BLaER1 treated with 17β-estradiol and CSF1 and Interleukin-3, amounts not matched to agents 10 nM and 100 nM (cell line): ENCODE measurements at regions not wholly inside any gene's neighbourhood (a gene's known extent, or its start where the extent isn't known, plus 50 kb on each side); places are given as distances from the start of the nearest gene placed in this dataset.

Experiments used
- H3K27ac ChIP-seq, 11 experiments: shearing (Covaris generic); formaldehyde crosslinking; 2 replicates each; pipeline ENCODE4 v1.8.1; 2022
- H3K27me3 ChIP-seq, 11 experiments: shearing (Covaris generic); formaldehyde crosslinking; 2 replicates each; pipeline ENCODE4 v1.8.1; 2022
- H3K36me3 ChIP-seq, 11 experiments: shearing (Covaris generic); formaldehyde crosslinking; 2 replicates each; pipeline ENCODE4 v1.8.1; 2022
- H3K4me1 ChIP-seq, 10 experiments: shearing (Covaris generic); formaldehyde crosslinking; 2 replicates each; pipeline ENCODE4 v1.8.1; 2022
- H3K4me2 ChIP-seq, 11 experiments: shearing (Covaris generic); formaldehyde crosslinking; 2 replicates each; pipeline ENCODE4 v1.8.1; 2022
- H3K4me3 ChIP-seq, 10 experiments: shearing (Covaris generic); formaldehyde crosslinking; 2 replicates each; pipeline ENCODE4 v1.8.1; 2022
- H3K9ac ChIP-seq, 11 experiments: shearing (Covaris generic); formaldehyde crosslinking; 2 replicates each; pipeline ENCODE4 v1.8.1; 2022
- H3K9me3 ChIP-seq, 11 experiments: shearing (Covaris generic); formaldehyde crosslinking; replicated peaks in 1 of 11; 2 replicates each; pipeline ENCODE4 v1.8.1; 2022
- H4K20me1 ChIP-seq, 11 experiments: shearing (Covaris generic); formaldehyde crosslinking; 2 replicates each; pipeline ENCODE4 v1.8.1; 2022
- Cebpa-rat ChIP-seq, 11 experiments: shearing (Covaris generic); IDR thresholded peaks; 2 replicates each; pipeline ENCODE4 v1.8.1; 2022

DNA sequence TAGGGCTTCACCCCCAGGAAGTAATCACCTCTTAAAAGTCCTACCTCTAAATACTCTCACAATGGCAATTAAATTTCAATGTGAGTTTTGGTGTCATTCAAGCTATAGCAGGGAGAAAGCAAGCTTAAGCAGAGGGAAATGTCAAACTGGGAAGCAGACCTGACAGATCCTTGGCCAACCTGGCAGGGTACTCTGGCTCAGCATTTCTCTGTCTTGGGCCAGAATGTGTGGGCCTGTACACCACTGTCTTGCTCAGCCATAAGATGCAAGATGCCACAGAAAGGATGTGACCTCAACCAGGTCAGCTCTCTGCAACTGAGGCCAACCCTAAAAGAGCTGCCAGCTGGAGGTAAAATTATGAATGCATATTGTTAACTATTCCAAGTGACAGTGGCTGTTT, 130.6 kb upstream of the CMC1 start:
- no peaks in the 10 kb centered on the region for H3K4me1 ChIP-seq
- no peaks in the 10 kb centered on the region for H3K27me3 ChIP-seq
- no peaks in the 10 kb centered on the region for H3K36me3 ChIP-seq
- H3K4me2 ChIP-seq = no peak overlapping the region
- peaks cover 0 to 11% (median 0%) of the 10 kb centered on the region in 11 experiments; a peak in 6 of 22 replicates for H3K9me3 ChIP-seq
- H3K27ac ChIP-seq = no peak overlapping the region
- no peak for TF ChIP-seq Cebpa-rat (IDR thresholded peaks at IDR 0.05)
- no peaks in the 10 kb centered on the region for H4K20me1 ChIP-seq
- H3K9ac ChIP-seq = no peak overlapping the region
- no peak overlapping the region for H3K4me3 ChIP-seq

DNA sequence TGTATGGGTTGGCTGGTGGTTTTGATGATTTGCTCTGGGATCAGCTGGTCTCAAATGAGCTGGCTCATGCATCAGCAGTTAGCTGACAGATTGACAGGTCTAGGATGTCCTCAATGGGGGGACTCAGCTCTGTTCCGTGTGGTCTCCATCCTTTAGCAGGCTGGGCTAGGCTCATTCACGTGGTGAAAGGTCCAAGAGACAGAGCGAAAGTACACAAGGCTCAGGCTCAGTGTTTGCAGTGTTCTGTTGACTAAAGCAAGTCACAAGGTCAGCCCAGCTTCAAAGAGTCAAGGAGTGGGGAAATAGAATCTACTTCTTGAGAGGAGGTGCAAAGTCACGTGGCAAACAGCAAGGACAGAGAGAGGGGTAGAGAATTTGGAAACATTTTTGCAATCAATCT, 126.5 kb upstream of the CMC1 start:
- Histone ChIP-seq H3K9ac (no peak overlapping the region), H3K27ac (no peak overlapping the region), H3K4me3 (no peak overlapping the region), H3K27me3 (no peaks in the 10 kb centered on the region), H3K36me3 (no peaks in the 10 kb centered on the region), H4K20me1 (no peaks in the 10 kb centered on the region), H3K9me3 (peaks cover 0 to 11% (median 0%) of the 10 kb centered on the region in 11 experiments; a peak in 5 of 22 replicates), H3K4me1 (no peaks in the 10 kb centered on the region; a peak in 1 of 20 replicates), H3K4me2 (no peak overlapping the region)
- TF ChIP-seq Cebpa-rat (IDR thresholded peaks at IDR 0.05) = no peak

DNA sequence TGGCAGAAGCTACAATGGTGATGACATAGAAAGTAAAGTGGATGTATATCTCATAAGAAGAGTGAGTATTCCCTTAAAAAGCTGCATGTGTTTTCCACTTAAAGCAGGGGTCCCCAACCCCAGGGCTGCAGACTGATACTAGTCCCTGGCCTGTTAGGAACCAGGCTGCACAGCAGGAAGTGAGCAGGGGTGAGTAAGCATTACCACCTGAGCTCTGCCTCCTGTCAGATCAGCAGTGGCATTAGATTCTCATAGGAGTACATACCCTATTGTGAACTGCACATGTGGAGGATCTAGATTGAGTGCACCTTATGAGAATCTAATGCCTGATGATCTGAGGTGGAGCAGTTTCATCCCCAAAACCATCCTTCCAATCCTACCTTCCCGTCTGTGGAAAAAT, 126.1 kb upstream of the CMC1 start:
- Histone ChIP-seq H3K4me2 (no peak overlapping the region), H3K36me3 (no peaks in the 10 kb centered on the region), H3K9me3 (peaks cover 0 to 11% (median 0%) of the 10 kb centered on the region in 11 experiments; a peak in 5 of 22 replicates), H3K4me1 (peaks cover 0 to 4% (median 0%) of the 10 kb centered on the region in 10 experiments; a peak in 1 of 20 replicates), H3K27me3 (no peaks in the 10 kb centered on the region), H3K9ac (no peak overlapping the region), H3K4me3 (no peak overlapping the region), H3K27ac (no peak overlapping the region), H4K20me1 (no peaks in the 10 kb centered on the region)
- TF ChIP-seq Cebpa-rat (IDR thresholded peaks at IDR 0.05) = no peak

DNA sequence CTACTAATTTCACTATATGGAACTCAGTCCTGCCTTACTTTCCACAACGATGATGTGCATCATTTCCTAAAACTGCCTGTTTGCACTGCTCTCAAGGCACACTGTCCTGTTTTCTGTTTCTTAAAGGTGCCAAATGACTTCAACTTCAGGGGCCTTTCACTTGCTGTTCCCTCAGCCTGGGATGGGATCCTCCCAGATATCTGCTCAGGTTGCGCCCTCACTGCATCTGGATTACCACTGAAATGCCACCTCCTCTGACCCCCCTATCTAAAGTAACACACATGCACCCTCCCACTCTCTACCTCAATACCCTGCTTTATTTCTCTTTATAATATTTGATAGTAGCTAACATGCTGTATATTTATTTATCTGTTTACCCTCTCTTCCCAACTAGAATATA, 123.8 kb upstream of the CMC1 start:
- no peaks in the 10 kb centered on the region for H3K27me3 ChIP-seq
- H3K4me3 ChIP-seq = no peak overlapping the region
- no peak overlapping the region for H3K27ac ChIP-seq
- H3K4me1 ChIP-seq = peaks cover 0 to 4% (median 0%) of the 10 kb centered on the region in 10 experiments; a peak in 2 of 20 replicates
- TF ChIP-seq Cebpa-rat (IDR thresholded peaks at IDR 0.05) = no peak
- no peaks in the 10 kb centered on the region for H4K20me1 ChIP-seq
- H3K4me2 ChIP-seq = no peak overlapping the region
- peaks cover 0 to 11% (median 0%) of the 10 kb centered on the region in 11 experiments; a peak in 5 of 22 replicates for H3K9me3 ChIP-seq
- H3K36me3 ChIP-seq = no peaks in the 10 kb centered on the region
- no peak overlapping the region for H3K9ac ChIP-seq

DNA sequence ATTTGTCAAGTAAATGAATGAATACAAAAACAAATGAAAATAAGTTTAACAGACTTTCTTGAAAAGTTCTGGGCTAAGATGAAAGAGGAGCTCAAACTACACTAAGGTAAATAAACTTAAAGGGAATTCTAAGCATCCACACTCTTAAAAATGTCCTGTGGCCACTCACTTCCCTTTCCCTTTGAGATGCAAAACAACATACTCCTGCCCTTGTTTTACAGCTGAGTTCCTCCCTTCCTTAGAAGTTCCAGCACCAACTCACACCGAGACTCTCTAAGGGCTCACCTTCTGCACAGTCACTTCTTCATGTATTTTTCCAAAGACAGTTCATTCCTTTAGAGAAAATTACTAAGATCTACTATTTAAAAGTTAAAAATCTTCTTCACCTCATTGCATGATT, 123.3 kb upstream of the CMC1 start:
- Histone ChIP-seq H3K36me3 (no peaks in the 10 kb centered on the region), H3K27me3 (no peaks in the 10 kb centered on the region), H3K4me2 (no peak overlapping the region), H3K9me3 (peaks cover 0 to 11% (median 0%) of the 10 kb centered on the region in 11 experiments; a peak in 5 of 22 replicates), H3K9ac (no peak overlapping the region), H3K4me1 (peaks cover 0 to 4% (median 0%) of the 10 kb centered on the region in 10 experiments; a peak in 2 of 20 replicates), H4K20me1 (no peaks in the 10 kb centered on the region), H3K27ac (no peak overlapping the region), H3K4me3 (no peak overlapping the region)
- no peak for TF ChIP-seq Cebpa-rat (IDR thresholded peaks at IDR 0.05)

DNA sequence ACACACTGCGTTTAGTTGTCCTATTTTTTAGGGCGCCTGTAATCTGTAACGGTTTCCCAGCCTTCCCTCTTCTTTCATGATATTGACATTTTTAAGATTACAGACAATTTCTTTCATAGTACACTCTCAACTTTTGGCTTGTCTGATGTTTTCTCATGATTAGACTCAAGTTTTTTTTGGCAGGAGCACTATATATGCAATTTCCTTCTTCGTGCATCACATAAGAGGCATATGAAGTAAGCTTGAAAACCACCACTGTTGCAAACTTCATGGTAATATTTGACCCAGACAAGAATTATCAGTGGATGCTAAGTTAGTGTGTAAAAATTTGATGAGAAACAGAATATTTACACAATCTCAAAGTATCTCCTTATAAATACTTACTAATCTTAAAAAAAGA, 119.2 kb upstream of the CMC1 start:
- TF ChIP-seq Cebpa-rat (IDR thresholded peaks at IDR 0.05) = no peak
- Histone ChIP-seq H3K9me3 (peaks cover 0 to 14% (median 5%) of the 10 kb centered on the region in 11 experiments; a peak in 9 of 22 replicates), H3K9ac (no peak overlapping the region), H3K36me3 (no peaks in the 10 kb centered on the region), H3K27me3 (no peaks in the 10 kb centered on the region), H4K20me1 (no peaks in the 10 kb centered on the region), H3K4me1 (peaks cover 9 to 20% (median 15%) of the 10 kb centered on the region in 10 experiments), H3K4me3 (no peak overlapping the region), H3K4me2 (no peak overlapping the region), H3K27ac (no peak overlapping the region)

DNA sequence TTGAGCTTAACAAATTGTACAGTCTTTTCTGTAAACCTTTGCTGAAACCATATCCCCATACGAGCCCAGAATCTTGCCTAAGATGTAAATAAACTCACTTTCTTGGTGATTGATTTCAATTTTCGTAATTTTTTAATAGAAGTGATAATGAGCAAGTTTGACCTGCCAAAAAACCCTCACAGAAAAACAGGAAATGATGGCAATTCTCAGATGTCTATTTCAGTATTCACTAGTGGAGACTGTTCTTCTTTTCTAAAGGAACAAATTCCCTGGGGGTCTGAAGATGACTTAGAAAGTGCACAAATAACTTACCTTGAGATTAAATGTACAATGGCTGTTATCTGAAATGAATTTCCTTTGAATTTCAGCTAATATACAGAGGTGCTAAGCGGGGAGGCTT, 116.5 kb upstream of the CMC1 start:
- no peaks in the 10 kb centered on the region for H4K20me1 ChIP-seq
- H3K4me2 ChIP-seq = peak overlapping the region in 10 of 11 experiments; percentile 14 to 70 (median 46); a peak in 19 of 22 replicates
- peaks cover 9 to 20% (median 15%) of the 10 kb centered on the region in 10 experiments for H3K4me1 ChIP-seq
- H3K27me3 ChIP-seq = no peaks in the 10 kb centered on the region
- no peaks in the 10 kb centered on the region for H3K36me3 ChIP-seq
- H3K9ac ChIP-seq = no peak overlapping the region
- H3K4me3 ChIP-seq = no peak overlapping the region
- no peak for TF ChIP-seq Cebpa-rat (IDR thresholded peaks at IDR 0.05)
- peaks cover 0 to 14% (median 5%) of the 10 kb centered on the region in 11 experiments; a peak in 9 of 22 replicates for H3K9me3 ChIP-seq
- H3K27ac ChIP-seq = peak overlapping the region in 8 of 11 experiments; percentile 5 to 52 (median 32); a peak in 8 of 22 replicates

DNA sequence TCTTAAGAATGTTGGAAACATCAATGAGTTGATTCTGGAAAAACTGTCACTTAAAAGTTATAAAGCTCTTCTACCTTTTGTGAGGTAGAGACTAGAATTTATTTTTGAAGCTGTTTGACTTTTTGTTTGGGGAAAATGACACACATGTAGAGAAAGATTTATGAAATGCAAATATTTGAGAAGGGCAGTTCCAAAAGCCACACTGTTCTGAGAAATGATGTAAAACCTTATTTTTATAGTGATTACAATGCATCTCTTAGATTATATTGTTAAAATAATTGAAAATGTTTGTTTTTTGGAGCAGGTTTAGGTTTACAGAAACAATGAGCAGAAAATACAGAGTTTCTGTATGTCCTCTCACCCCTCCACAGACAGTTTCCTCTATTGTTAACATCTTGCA, 116.1 kb upstream of the CMC1 start:
- Histone ChIP-seq H3K27ac (peak overlapping the region in 4 of 11 experiments; percentile 7 to 41 (median 28); a peak in 2 of 22 replicates), H3K4me3 (no peak overlapping the region), H3K36me3 (no peaks in the 10 kb centered on the region), H3K4me2 (peak overlapping the region in 10 of 11 experiments; percentile 14 to 70 (median 46); a peak in 18 of 22 replicates), H3K9me3 (peaks cover 0 to 14% (median 5%) of the 10 kb centered on the region in 11 experiments; a peak in 9 of 22 replicates), H3K9ac (no peak overlapping the region), H3K4me1 (peaks cover 9 to 19% (median 15%) of the 10 kb centered on the region in 10 experiments), H4K20me1 (no peaks in the 10 kb centered on the region), H3K27me3 (no peaks in the 10 kb centered on the region)
- no peak for TF ChIP-seq Cebpa-rat (IDR thresholded peaks at IDR 0.05)

DNA sequence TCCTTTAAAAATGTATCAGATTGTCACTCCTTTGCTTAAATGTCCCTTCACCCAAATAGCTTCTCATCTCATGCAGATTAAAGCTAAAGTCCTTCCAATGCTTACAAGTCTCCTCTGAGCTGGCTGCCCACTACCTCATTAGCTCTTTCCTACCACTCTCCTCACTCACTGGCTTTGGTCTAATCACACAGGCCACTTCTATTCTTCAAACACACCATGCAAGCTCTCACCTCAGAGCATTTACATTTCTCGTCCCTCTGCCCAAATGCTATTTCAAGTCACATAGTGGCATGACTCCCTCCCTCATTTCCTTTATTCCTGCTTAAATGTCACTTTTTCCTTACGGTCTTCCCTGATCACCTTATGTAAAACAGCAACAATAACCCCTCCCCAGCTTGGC, 110.6 kb upstream of the CMC1 start:
- H3K36me3 ChIP-seq = no peaks in the 10 kb centered on the region
- H3K27ac ChIP-seq = no peak overlapping the region
- no peak overlapping the region for H3K9ac ChIP-seq
- peaks cover 0 to 9% (median 5%) of the 10 kb centered on the region in 11 experiments; a peak in 9 of 22 replicates for H3K9me3 ChIP-seq
- H3K27me3 ChIP-seq = no peaks in the 10 kb centered on the region
- TF ChIP-seq Cebpa-rat (IDR thresholded peaks at IDR 0.05) = no peak
- no peak overlapping the region for H3K4me2 ChIP-seq
- no peak overlapping the region for H3K4me3 ChIP-seq
- H3K4me1 ChIP-seq = no peaks in the 10 kb centered on the region; a peak in 1 of 20 replicates
- no peaks in the 10 kb centered on the region for H4K20me1 ChIP-seq

DNA sequence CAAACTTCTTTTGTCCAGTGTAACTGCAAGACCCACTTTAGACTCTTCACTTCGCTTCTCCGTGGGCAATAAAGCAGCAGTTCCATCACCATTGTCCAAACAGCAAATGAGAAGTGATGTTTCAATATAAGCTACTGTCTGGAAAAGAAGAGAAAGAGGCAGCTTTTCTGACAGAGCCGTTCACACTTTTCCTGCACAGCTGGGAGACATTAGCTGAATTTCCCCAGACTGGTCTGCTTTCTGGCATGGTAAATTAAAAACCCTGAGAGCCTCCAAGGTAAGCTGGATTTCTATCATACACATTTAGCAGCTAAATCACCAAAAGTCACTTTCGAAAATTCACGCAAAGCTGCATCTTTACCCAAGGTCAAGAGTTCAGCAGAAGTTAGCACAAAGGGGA, 108.5 kb upstream of the CMC1 start:
- Histone ChIP-seq H3K36me3 (no peaks in the 10 kb centered on the region), H4K20me1 (no peaks in the 10 kb centered on the region), H3K27me3 (no peaks in the 10 kb centered on the region), H3K4me1 (no peaks in the 10 kb centered on the region), H3K9me3 (no peaks in the 10 kb centered on the region), H3K9ac (no peak overlapping the region), H3K4me3 (no peak overlapping the region), H3K4me2 (no peak overlapping the region), H3K27ac (no peak overlapping the region)
- TF ChIP-seq Cebpa-rat (IDR thresholded peaks at IDR 0.05) = no peak
